Dedifferentiated amniotic fluid mesenchymal stem cell (primary cell): ENCODE measurements at regions not wholly inside any gene's neighbourhood (a gene's known extent, or its start where the extent isn't known, plus 50 kb on each side); places are given as distances from the start of the nearest gene placed in this dataset.

Source experiments
- DNase-seq: peaks from one replicate; pipeline ENCODE4 v3.0.0-alpha.2; 2016; ENCODE audit errors: extremely low spot score

GRCh38 chr18:70457788-70458187, 168.9 kb downstream of the SOCS6 start:
- DNase-seq, result no peak

- no peak for DNase-seq
These were observed 168.4 kb downstream of the SOCS6 start for GRCh38 chr18:70457223-70457622.

GRCh38 chr18:70456376-70456775, 167.5 kb downstream of the SOCS6 start:
- DNase-seq, result no peak

GRCh38 chr18:70455731-70456130, 166.9 kb downstream of the SOCS6 start:
- DNase-seq, result no peak

- peak; percentile 63 for DNase-seq
These were observed 166.0 kb downstream of the SOCS6 start for GRCh38 chr18:70454704-70455322.

GRCh38 chr18:70453058-70453775, 164.4 kb downstream of the SOCS6 start:
- no peak for DNase-seq

GRCh38 chr18:70452501-70452900, 163.7 kb downstream of the SOCS6 start:
- DNase-seq, result no peak

GRCh38 chr18:70450426-70451253, 161.8 kb downstream of the SOCS6 start:
- DNase-seq, result peak; percentile 15

- no peak for DNase-seq
These were observed 159.7 kb downstream of the SOCS6 start for GRCh38 chr18:70448588-70448987.

- DNase-seq, result no peak
These were observed 157.2 kb downstream of the SOCS6 start for GRCh38 chr18:70446063-70446462.

GRCh38 chr18:70442933-70443332, 154.1 kb downstream of the SOCS6 start:
- no peak for DNase-seq

GRCh38 chr18:70432804-70433400, 144.1 kb downstream of the SOCS6 start:
- no peak for DNase-seq

- no peak for DNase-seq
These were observed 142.4 kb downstream of the SOCS6 start for GRCh38 chr18:70431203-70431624.

- DNase-seq, result no peak
These were observed 141.8 kb downstream of the SOCS6 start for GRCh38 chr18:70430501-70431173.

GRCh38 chr18:70429847-70430500, 141.1 kb downstream of the SOCS6 start:
- DNase-seq, result no peak

- no peak for DNase-seq
These were observed 139.6 kb downstream of the SOCS6 start for GRCh38 chr18:70428439-70428838.

- no peak for DNase-seq
These were observed 138.0 kb downstream of the SOCS6 start for GRCh38 chr18:70426818-70427217.

- no peak for DNase-seq
These were observed 136.4 kb downstream of the SOCS6 start for GRCh38 chr18:70425236-70425635.

GRCh38 chr18:70423988-70424387, 135.1 kb downstream of the SOCS6 start:
- DNase-seq, result no peak

GRCh38 chr18:70423120-70423519, 134.3 kb downstream of the SOCS6 start:
- no peak for DNase-seq

- DNase-seq, result no peak
These were observed 133.6 kb downstream of the SOCS6 start for GRCh38 chr18:70422391-70422965.
